HG03103 (cell line): ENCODE measurements at regions not wholly inside any gene's neighbourhood (a gene's known extent, or its start where the extent isn't known, plus 50 kb on each side); places are given as distances from the start of the nearest gene placed in this dataset.
"Not testable (repeated sequence)": the region's sequence is repeated elsewhere in the genome, so short reads cannot be mapped to it uniquely, and the experiment has no call there.

Experiments
- ATAC-seq: cut with Tn5 transposase; IDR thresholded peaks from one replicate; pipeline ENCODE4 v1.9.1; 2021; ENCODE audit warnings: low read depth; ENCODE audit not compliant: unreplicated experiment

- ATAC-seq: no peak
Observed at GRCh38 chr2:39838589-39838988, 59.5 kb upstream of the THUMPD2 start.

GRCh38 chr2:39837856-39838453, 58.9 kb upstream of the THUMPD2 start:
- peak; percentile 92 for ATAC-seq

GRCh38 chr2:39836638-39837037, 57.6 kb upstream of the THUMPD2 start:
- ATAC-seq: no peak

- no peak for ATAC-seq
Observed at GRCh38 chr2:39834426-39834825, 55.4 kb upstream of the THUMPD2 start.

- not testable (repeated sequence) for ATAC-seq
Observed at GRCh38 chr2:39830610-39831009, 51.6 kb upstream of the THUMPD2 start.
